ENCODE measurements at regions not wholly inside any gene's neighbourhood (a gene's known extent, or its start where the extent isn't known, plus 50 kb on each side); places are given as distances from the start of the nearest gene placed in this dataset.

GRCh38 chr5:158179271-158179670 is 320.3 kb upstream of the CLINT1 start:
- TF ChIP-seq EZH2 (optimal IDR thresholded peaks at IDR 0.05; ENCODE audit: low read depth, low read length) (no peak), EZH2phosphoT487 (IDR thresholded peaks at IDR 0.05; ENCODE audit: low read length) (no peak)
- TF ChIP-seq, protein P1, sequence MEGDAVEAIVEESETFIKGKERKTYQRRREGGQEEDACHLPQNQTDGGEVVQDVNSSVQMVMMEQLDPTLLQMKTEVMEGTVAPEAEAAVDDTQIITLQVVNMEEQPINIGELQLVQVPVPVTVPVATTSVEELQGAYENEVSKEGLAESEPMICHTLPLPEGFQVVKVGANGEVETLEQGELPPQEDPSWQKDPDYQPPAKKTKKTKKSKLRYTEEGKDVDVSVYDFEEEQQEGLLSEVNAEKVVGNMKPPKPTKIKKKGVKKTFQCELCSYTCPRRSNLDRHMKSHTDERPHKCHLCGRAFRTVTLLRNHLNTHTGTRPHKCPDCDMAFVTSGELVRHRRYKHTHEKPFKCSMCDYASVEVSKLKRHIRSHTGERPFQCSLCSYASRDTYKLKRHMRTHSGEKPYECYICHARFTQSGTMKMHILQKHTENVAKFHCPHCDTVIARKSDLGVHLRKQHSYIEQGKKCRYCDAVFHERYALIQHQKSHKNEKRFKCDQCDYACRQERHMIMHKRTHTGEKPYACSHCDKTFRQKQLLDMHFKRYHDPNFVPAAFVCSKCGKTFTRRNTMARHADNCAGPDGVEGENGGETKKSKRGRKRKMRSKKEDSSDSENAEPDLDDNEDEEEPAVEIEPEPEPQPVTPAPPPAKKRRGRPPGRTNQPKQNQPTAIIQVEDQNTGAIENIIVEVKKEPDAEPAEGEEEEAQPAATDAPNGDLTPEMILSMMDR (IDR thresholded peaks at IDR 0.05; ENCODE audit: low read length), result no peak
- no peaks in the 10 kb centered on the region for H3K36me3 ChIP-seq (replicated peaks; ENCODE audit: insufficient read depth, low read length)
- H3K4me2 ChIP-seq (ENCODE audit: low read depth, low read length), result no peak overlapping the region
- H3K27ac ChIP-seq (ENCODE audit: low read length), result no peak overlapping the region
- no peak overlapping the region for H2AFZ ChIP-seq (ENCODE audit: low read length)
- H4K20me1 ChIP-seq (ENCODE audit: insufficient read depth, low read length), result no peaks in the 10 kb centered on the region
- DNase-seq, result no peak
- no peaks in the 10 kb centered on the region for H3F3A ChIP-seq (ENCODE audit: insufficient read depth, low read length)
- peaks cover 6% of the 10 kb centered on the region; the same call in 1 of the 2 replicates for H3K4me1 ChIP-seq (ENCODE audit: low read length)
- H3K9me3 ChIP-seq (replicated peaks; ENCODE audit: insufficient read depth, low read length), result no peaks in the 10 kb centered on the region
- H3K79me2 ChIP-seq (ENCODE audit: low read length), result no peaks in the 10 kb centered on the region
- H3K27me3 ChIP-seq (replicated peaks; ENCODE audit: insufficient read depth, low read length), result no peaks in the 10 kb centered on the region
- no peak overlapping the region for H3K9ac ChIP-seq (ENCODE audit: low read length)
- no peak overlapping the region for H3K4me3 ChIP-seq (ENCODE audit: low read length)
- no peaks in the 10 kb centered on the region for H3K9me2 ChIP-seq (replicated peaks; ENCODE audit: insufficient read depth, low read length)

GRCh38 chr5:158178535-158178934 is 319.6 kb upstream of the CLINT1 start:
- no peaks in the 10 kb centered on the region for H3K36me3 ChIP-seq (replicated peaks; ENCODE audit: insufficient read depth, low read length)
- H3K4me1 ChIP-seq (ENCODE audit: low read length), result peaks cover 6% of the 10 kb centered on the region; the same call in 1 of the 2 replicates
- H3K4me2 ChIP-seq (ENCODE audit: low read depth, low read length), result no peak overlapping the region
- H3K9ac ChIP-seq (ENCODE audit: low read length), result no peak overlapping the region
- no peaks in the 10 kb centered on the region for H3F3A ChIP-seq (ENCODE audit: insufficient read depth, low read length)
- no peaks in the 10 kb centered on the region for H3K9me3 ChIP-seq (replicated peaks; ENCODE audit: insufficient read depth, low read length)
- H3K27ac ChIP-seq (ENCODE audit: low read length), result no peak overlapping the region
- no peak overlapping the region for H2AFZ ChIP-seq (ENCODE audit: low read length)
- no peak for DNase-seq
- no peaks in the 10 kb centered on the region for H3K79me2 ChIP-seq (ENCODE audit: low read length)
- H4K20me1 ChIP-seq (ENCODE audit: insufficient read depth, low read length), result no peaks in the 10 kb centered on the region
- H3K4me3 ChIP-seq (ENCODE audit: low read length), result no peak overlapping the region
- H3K27me3 ChIP-seq (replicated peaks; ENCODE audit: insufficient read depth, low read length), result no peaks in the 10 kb centered on the region
- H3K9me2 ChIP-seq (replicated peaks; ENCODE audit: insufficient read depth, low read length), result no peaks in the 10 kb centered on the region
- TF ChIP-seq EZH2phosphoT487 (IDR thresholded peaks at IDR 0.05; ENCODE audit: low read length), result no peak
- TF ChIP-seq, protein P1 (IDR thresholded peaks at IDR 0.05; ENCODE audit: low read length), result no peak
- no peak for TF ChIP-seq EZH2 (optimal IDR thresholded peaks at IDR 0.05; ENCODE audit: low read depth, low read length)

- H2AFZ ChIP-seq (ENCODE audit: low read length), result no peak overlapping the region
- no peak for TF ChIP-seq EZH2 (optimal IDR thresholded peaks at IDR 0.05; ENCODE audit: low read depth, low read length)
- TF ChIP-seq EZH2phosphoT487 (IDR thresholded peaks at IDR 0.05; ENCODE audit: low read length), result no peak
- TF ChIP-seq, protein P1 (IDR thresholded peaks at IDR 0.05; ENCODE audit: low read length), result no peak
- H3K4me1 ChIP-seq (ENCODE audit: low read length), result peaks cover 6% of the 10 kb centered on the region; the same call in 1 of the 2 replicates
- H3K9ac ChIP-seq (ENCODE audit: low read length), result no peak overlapping the region
- no peaks in the 10 kb centered on the region for H3K27me3 ChIP-seq (replicated peaks; ENCODE audit: insufficient read depth, low read length)
- H3K79me2 ChIP-seq (ENCODE audit: low read length), result no peaks in the 10 kb centered on the region
- no peak overlapping the region for H3K4me3 ChIP-seq (ENCODE audit: low read length)
- H4K20me1 ChIP-seq (ENCODE audit: insufficient read depth, low read length), result no peaks in the 10 kb centered on the region
- H3K9me2 ChIP-seq (replicated peaks; ENCODE audit: insufficient read depth, low read length), result no peaks in the 10 kb centered on the region
- H3K27ac ChIP-seq (ENCODE audit: low read length), result no peak overlapping the region
- H3K36me3 ChIP-seq (replicated peaks; ENCODE audit: insufficient read depth, low read length), result no peaks in the 10 kb centered on the region
- no peaks in the 10 kb centered on the region for H3K9me3 ChIP-seq (replicated peaks; ENCODE audit: insufficient read depth, low read length)
- H3K4me2 ChIP-seq (ENCODE audit: low read depth, low read length), result no peak overlapping the region
- no peaks in the 10 kb centered on the region for H3F3A ChIP-seq (ENCODE audit: insufficient read depth, low read length)
- DNase-seq, result no peak
These were observed 318.2 kb upstream of the CLINT1 start for GRCh38 chr5:158177146-158177545.

Measured in MM.1S (cell line).